OCI-LY3 (cell line): ENCODE measurements at regions not wholly inside any gene's neighbourhood (a gene's known extent, or its start where the extent isn't known, plus 50 kb on each side); places are given as distances from the start of the nearest gene placed in this dataset.

Experiments used
- H2AFZ ChIP-seq: fragments of 200-600, 300-600 bp; shearing (Covaris generic); 2 replicates; pipeline ENCODE4 v1.6.0; 2014; ENCODE audit warnings: antibody characterized with exemption, low read depth, low read length
- H3K27ac ChIP-seq: fragments of 200-600, 300-600 bp; sonication (generic); 2 replicates; pipeline ENCODE4 v1.5.1; 2014; ENCODE audit warnings: mild to moderate bottlenecking, low read length, moderate library complexity, mixed read lengths
- H3K27me3 ChIP-seq: fragments of 200-600, 300-600 bp; sonication (generic); 2 replicates; pipeline ENCODE4 v1.6.1; 2014; ENCODE audit warnings: low read depth, low read length, mixed read lengths
- H3K36me3 ChIP-seq: fragments of 200-600, 300-600 bp; sonication (generic); replicated peaks from 2 replicates; pipeline ENCODE3; 2014; ENCODE audit warnings: low read depth, low read length, mixed read lengths
- H3K4me1 ChIP-seq: fragments of 300-600, 200-600 bp; sonication (generic); 2 replicates; pipeline ENCODE4 v1.6.1; 2014; ENCODE audit warnings: low read length, mixed read lengths
- H3K4me2 ChIP-seq: fragments of 200-600, 300-600 bp; sonication (generic); 2 replicates; pipeline ENCODE4 v1.6.1; 2014; ENCODE audit warnings: low read length, mixed read lengths
- H3K4me3 ChIP-seq: fragments of 300-600, 200-600 bp; sonication (generic); 2 replicates; pipeline ENCODE4 v1.5.1; 2014; ENCODE audit warnings: antibody characterized with exemption, mild to moderate bottlenecking, low read length, moderate library complexity
- H3K79me2 ChIP-seq: fragments of 300-600, 200-600 bp; shearing (Covaris generic); 2 replicates; pipeline ENCODE4 v1.6.1; 2014; ENCODE audit warnings: mild to moderate bottlenecking, low read length, mixed read lengths
- H3K9ac ChIP-seq: fragments of 300-600, 200-600 bp; shearing (Covaris generic); 2 replicates; pipeline ENCODE4 v1.6.0; 2014; ENCODE audit warnings: mild to moderate bottlenecking, low read length, moderate library complexity
- H3K9me3 ChIP-seq: fragments of 200-600, 300-600 bp; shearing (Covaris generic); 2 replicates; pipeline ENCODE4 v1.6.1; 2014; ENCODE audit warnings: low read length, mixed read lengths; ENCODE audit not compliant: insufficient read depth
- H4K20me1 ChIP-seq: fragments of 200-600, 300-600 bp; sonication (generic); 2 replicates; pipeline ENCODE4 v1.6.1; 2016; ENCODE audit warnings: low read length, mixed read lengths; ENCODE audit not compliant: insufficient read depth
- CTCF ChIP-seq: fragments of 200-600, 300-600 bp; sonication (generic); IDR thresholded peaks from 2 replicates; pipeline ENCODE4 v1.5.1; 2014; ENCODE audit warnings: antibody characterized with exemption, low read length, low read depth
- EZH2phosphoT487 ChIP-seq: fragments of 200-600 bp; shearing (Covaris generic); IDR thresholded peaks from 2 replicates; pipeline ENCODE4 v1.6.1; 2018; ENCODE audit warnings: antibody characterized with exemption, mixed run types, low read depth

- Histone ChIP-seq H3K9me3 (no peaks in the 10 kb centered on the region), H2AFZ (no peak overlapping the region), H3K4me1 (peaks cover 8% of the 10 kb centered on the region), H4K20me1 (no peaks in the 10 kb centered on the region), H3K27me3 (no peaks in the 10 kb centered on the region), H3K27ac (no peak overlapping the region), H3K36me3 (no peaks in the 10 kb centered on the region), H3K79me2 (no peaks in the 10 kb centered on the region), H3K4me2 (no peak overlapping the region), H3K4me3 (no peak overlapping the region), H3K9ac (no peak overlapping the region)
- TF ChIP-seq EZH2phosphoT487 (no peak), CTCF (no peak)
Observed at GRCh38 chr3:160135851-160136250, 89.4 kb upstream of the C3orf80 start.

- TF ChIP-seq EZH2phosphoT487 (no peak), CTCF (no peak)
- Histone ChIP-seq H2AFZ (no peak overlapping the region), H3K4me1 (peaks cover 14% of the 10 kb centered on the region), H3K9ac (no peak overlapping the region), H3K36me3 (no peaks in the 10 kb centered on the region), H3K27ac (no peak overlapping the region), H3K27me3 (no peaks in the 10 kb centered on the region), H4K20me1 (no peaks in the 10 kb centered on the region), H3K4me3 (no peak overlapping the region), H3K9me3 (no peaks in the 10 kb centered on the region), H3K4me2 (no peak overlapping the region), H3K79me2 (no peaks in the 10 kb centered on the region)
Observed at GRCh38 chr3:160136421-160136820, 88.8 kb upstream of the C3orf80 start.

- no peak overlapping the region for H3K9ac ChIP-seq
- no peaks in the 10 kb centered on the region for H3K36me3 ChIP-seq
- H3K27ac ChIP-seq: no peak overlapping the region
- H3K9me3 ChIP-seq: peaks cover 11% of the 10 kb centered on the region
- H4K20me1 ChIP-seq: no peaks in the 10 kb centered on the region
- H3K27me3 ChIP-seq: no peaks in the 10 kb centered on the region
- H3K4me3 ChIP-seq: no peak overlapping the region
- peaks cover 23% of the 10 kb centered on the region for H3K4me1 ChIP-seq
- TF ChIP-seq EZH2phosphoT487 (no peak), CTCF (no peak)
- no peak overlapping the region for H3K4me2 ChIP-seq
- H3K79me2 ChIP-seq: no peaks in the 10 kb centered on the region
- H2AFZ ChIP-seq: no peak overlapping the region
Observed at GRCh38 chr3:160139291-160139690, 85.9 kb upstream of the C3orf80 start.

- H3K27ac ChIP-seq: no peak overlapping the region
Observed at GRCh38 chr3:160140756-160141155, 84.5 kb upstream of the C3orf80 start.

More at GRCh38 chr3:160140756-160141155, 84.5 kb upstream of the C3orf80 start:
- H3K36me3 ChIP-seq: no peaks in the 10 kb centered on the region
- H3K27me3 ChIP-seq: no peaks in the 10 kb centered on the region
- no peaks in the 10 kb centered on the region for H4K20me1 ChIP-seq
- H3K4me3 ChIP-seq: no peak overlapping the region
- H3K9ac ChIP-seq: no peak overlapping the region
- H2AFZ ChIP-seq: no peak overlapping the region
- no peak overlapping the region for H3K4me2 ChIP-seq
- H3K9me3 ChIP-seq: peaks cover 11% of the 10 kb centered on the region
- H3K4me1 ChIP-seq: peaks cover 23% of the 10 kb centered on the region
- H3K79me2 ChIP-seq: no peaks in the 10 kb centered on the region
- TF ChIP-seq EZH2phosphoT487 (no peak), CTCF (no peak)
